GM21825 (cell line): ENCODE measurements at regions not wholly inside any gene's neighbourhood (a gene's known extent, or its start where the extent isn't known, plus 50 kb on each side); places are given as distances from the start of the nearest gene placed in this dataset.
A peak's percentile ranks its signal among the peaks of the same experiment; 100 is the strongest.
"Not testable (repeated sequence)": the region's sequence is repeated elsewhere in the genome, so short reads cannot be mapped to it uniquely, and the experiment has no call there.

Source experiments
- ATAC-seq: cut with Tn5 transposase; IDR thresholded peaks from one replicate; pipeline ENCODE4 v1.9.1; 2021; ENCODE audit warnings: mild to moderate bottlenecking, moderate library complexity; ENCODE audit not compliant: unreplicated experiment

DNA sequence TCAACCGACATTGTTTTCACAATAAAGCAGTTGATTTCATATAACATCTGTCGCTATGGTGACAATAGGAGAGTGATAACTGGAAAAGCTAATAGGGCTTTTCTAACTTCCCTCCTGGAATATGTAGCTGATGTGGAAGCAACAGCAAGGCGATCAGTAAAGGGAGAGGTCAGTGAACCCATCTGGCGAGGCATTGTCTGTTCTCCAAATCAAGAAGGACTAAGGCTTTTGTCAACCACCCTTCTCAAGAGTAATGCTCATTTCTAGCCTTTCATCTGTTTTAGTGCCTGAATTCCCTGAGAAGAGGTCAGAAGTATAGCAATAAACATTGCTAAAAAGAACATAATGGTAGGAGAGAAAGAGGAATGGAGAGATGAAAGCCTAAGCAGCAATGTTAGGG lies 201.3 kb downstream of the AKAP7 start:
- ATAC-seq = no peak

GRCh38 chr6:131346896-131347295 lies 211.6 kb downstream of the AKAP7 start:
- ATAC-seq = not testable (repeated sequence)

DNA sequence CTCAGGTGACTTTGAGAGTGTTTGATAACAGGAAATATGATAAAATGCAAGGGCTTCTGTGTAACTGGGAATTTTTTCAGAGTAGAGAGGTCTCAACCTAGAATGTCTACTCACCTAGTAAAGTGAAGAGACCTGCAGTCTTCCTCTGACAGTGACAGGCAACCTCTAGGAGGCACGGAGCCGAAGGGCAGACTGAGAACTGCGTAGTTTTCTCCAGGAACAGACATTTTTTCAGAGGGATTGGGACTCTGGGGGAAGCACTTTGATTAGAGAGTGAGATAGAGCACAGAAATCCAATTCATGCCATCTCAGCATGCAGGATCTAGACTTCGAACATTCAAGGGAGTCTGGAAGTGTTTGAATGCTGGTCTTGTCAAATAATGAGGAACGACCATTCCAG lies 213.3 kb downstream of the AKAP7 start:
- ATAC-seq = no peak

- ATAC-seq = no peak
Observed at GRCh38 chr6:131349199-131349598, 213.9 kb downstream of the AKAP7 start.

- ATAC-seq = no peak
Observed at GRCh38 chr6:131353106-131353505, 217.8 kb downstream of the AKAP7 start.

DNA sequence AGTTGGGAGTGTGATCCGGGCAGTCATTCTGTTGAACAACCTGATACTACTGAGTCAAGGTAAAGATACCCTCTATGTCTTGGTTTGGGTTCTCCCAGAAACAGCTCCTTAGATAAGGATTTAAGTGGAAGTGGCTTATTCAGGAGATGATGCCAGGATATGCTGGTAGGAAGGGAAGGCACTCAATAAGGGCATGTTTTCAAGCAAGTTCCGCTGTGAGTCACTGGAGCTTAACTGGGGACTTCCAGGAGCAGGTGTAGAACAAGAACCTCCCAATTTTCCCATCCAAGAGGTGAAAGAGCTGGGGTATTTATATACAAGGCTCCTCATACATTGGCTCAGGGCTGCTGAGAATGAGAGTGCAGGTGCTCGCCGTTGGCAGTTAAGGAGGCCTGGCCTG lies 218.6 kb downstream of the AKAP7 start:
- no peak for ATAC-seq

GRCh38 chr6:131354356-131354755 lies 218.7 kb upstream of the ARG1 start:
- no peak for ATAC-seq

GRCh38 chr6:131356161-131356560 lies 216.9 kb upstream of the ARG1 start:
- no peak for ATAC-seq

DNA sequence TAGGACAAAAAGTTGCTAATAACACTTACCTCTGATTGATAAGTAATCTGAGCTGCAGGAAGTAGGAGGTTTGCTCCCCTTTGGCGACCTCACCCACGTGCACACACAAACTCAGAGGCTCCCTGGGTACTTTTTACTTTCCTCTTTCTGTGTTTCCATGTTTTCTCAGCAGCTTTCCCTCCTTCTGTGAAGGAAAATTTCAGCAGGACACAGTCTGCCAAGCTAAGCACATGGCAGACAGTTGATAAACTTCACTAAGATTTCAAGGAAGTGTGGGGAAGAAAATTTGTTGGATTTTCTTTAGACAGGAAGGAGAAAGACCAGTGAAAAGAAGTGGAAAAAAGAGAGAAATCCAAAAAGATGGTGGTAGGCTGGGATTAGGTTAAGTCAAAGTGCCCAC lies 215.5 kb upstream of the ARG1 start:
- no peak for ATAC-seq

DNA sequence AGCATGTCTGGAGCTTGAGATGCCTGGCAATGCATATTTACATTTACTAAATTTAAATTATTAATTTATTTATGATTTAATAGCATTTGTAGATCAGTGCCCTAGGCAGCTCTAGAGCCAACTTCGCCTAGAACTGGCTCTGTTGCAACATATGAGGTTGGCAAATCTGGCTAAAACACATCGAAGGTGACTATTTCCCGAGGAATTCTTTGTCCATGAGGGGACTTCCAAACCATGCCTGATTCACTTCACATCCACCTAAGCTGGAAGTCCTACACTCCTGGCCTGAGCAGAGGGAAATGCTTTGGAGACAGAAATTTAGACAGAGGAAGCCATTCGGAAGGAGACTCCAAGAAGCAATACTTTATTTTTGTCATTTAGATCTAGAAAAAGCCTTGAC lies 211.0 kb upstream of the ARG1 start:
- no peak for ATAC-seq

DNA sequence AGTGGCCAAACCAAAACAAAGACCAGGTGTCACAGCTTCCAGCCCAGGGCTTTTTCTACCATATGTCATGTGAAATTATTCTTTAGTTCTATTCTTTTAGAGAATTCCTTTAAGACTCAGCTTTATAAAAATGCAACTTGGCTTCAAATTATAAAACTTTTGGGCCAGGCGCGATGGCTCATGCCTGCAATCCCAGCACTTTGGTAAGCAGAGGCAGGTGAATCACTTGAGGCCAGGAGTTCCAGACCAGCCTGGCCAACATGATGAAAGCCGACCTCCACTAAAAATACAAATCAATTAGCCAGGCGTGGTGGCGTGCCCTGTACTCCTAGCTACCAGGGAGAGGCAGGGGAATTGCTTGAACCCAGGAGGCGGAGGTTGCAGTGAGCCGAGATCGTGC lies 210.3 kb upstream of the ARG1 start:
- ATAC-seq = no peak

- ATAC-seq = no peak
Observed at GRCh38 chr6:131363947-131364834, 208.8 kb upstream of the ARG1 start.

DNA sequence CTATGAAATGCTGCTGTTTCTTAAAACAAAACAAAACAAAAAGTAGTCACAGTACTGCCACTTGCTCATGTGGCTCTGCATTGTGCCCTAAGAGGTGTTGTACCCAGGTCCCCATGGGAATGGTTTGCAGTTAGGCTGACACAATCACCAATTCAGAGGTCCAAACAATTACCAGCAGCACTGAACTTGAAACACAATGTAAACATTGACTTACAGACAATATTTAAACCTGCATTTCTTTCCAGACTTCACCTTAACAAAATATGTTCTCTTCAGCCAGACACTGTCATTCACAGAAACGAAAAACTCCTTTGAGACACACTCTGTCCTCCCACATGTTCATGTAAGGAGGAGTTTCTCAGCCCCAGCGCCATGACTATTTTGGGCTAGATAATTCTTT lies 206.8 kb upstream of the ARG1 start:
- no peak for ATAC-seq

- ATAC-seq = no peak
Observed at GRCh38 chr6:131367206-131367873, 205.7 kb upstream of the ARG1 start.

DNA sequence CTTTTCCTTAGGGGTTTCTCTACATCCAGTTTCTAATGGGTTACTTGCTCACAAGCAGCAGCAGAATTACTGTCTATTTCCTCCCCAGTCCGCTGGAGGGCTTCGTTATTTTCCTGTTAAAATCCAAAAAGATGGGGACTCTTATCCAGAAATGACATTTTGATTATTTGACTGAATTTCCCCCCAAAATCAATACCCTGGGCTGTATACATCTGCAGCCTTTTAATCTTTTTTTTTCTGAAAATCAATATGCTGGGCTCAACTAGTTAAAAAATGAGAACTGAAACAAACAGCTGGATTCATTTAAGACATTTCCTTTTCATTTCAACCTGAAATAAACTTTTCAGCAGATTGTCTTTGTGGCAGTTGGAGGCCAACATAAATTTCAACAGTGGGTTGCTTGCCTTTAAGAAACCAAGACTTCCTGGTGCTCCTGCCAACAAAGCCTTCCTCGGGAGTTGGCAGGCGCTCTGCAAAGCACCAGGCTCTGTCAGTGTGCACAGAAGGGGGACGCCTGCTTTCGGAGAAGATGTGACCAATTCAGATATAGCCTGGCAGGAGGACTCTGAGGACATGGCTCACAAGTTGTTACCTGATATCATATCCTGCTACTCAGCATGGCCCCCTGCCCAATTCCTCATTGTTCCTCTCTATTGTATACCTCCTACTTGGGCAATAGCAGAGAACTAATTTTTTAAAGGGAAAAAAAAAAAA lies 204.7 kb upstream of the ARG1 start:
- peak; percentile 71 for ATAC-seq

DNA sequence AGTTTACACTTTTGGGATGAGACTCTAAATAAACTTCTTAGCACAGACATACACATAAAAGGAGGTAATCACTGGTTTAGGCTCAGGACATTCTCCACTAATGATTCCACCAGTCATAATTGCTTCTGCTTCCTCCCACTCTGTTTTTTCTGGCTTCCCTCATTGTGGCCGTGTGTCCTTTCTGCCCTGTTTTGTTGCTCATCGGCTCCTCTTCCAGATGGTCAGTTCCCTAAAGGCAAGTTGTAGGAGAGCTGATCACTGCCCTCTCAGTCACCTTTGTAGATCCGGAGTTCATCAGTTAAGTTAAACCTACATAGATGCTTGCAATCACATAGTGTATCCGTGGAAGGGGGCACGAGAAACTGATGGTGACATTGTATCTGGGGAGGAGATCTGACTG lies 200.5 kb upstream of the ARG1 start:
- ATAC-seq = no peak

- no peak for ATAC-seq
Observed at GRCh38 chr6:131377112-131377705, 195.8 kb upstream of the ARG1 start.

GRCh38 chr6:131378874-131379273 lies 194.2 kb upstream of the ARG1 start:
- no peak for ATAC-seq

DNA sequence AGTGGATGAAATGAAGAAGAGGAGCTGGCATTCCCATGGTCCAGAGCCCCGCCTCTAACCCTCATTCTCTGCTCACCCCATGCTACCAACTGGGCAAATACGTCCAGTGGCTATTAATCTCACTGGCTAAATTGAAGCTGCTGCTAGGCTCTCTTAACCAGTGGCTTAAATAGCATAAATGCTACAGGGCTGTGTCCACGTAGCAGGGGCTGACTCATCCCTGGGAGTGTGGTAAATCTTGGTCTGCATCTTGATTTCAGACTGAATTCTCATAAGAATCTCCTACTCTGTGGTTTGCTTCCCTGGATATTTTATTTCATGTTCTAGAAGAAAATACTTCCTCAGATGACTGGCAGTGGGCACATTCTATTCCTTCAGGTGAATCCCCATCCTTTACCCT lies 193.1 kb upstream of the ARG1 start:
- no peak for ATAC-seq

GRCh38 chr6:131381052-131381708 lies 191.8 kb upstream of the ARG1 start:
- ATAC-seq = no peak

DNA sequence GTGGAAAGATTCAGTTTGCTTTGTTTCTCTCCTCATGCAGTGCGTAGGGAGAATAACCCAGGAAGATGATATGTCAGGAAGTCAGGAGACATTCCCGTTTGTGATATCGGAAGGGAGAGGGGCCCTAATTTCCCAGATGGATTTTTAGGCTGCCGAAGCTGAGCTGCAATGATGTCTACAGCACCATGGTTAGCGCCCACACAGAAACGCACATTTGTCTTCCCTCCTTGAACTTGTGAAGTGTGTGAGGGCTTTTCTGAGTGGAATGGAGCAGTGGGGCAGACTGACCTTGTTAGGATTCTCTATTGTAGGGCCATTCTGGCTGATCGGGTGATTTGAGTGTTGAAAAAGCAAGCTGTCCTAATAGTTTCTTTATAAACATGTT lies 191.3 kb upstream of the ARG1 start:
- no peak for ATAC-seq
